ENCODE measurements at regions not wholly inside any gene's neighbourhood (a gene's known extent, or its start where the extent isn't known, plus 50 kb on each side); places are given as distances from the start of the nearest gene placed in this dataset.

GRCh38 chr7:118771672-118772071 is 547.2 kb downstream of the ANKRD7 start:
- H3K27ac ChIP-seq, result no peak overlapping the region
- H3K9me3 ChIP-seq (ENCODE audit: insufficient read depth, low read depth), result no peaks in the 10 kb centered on the region
- H3K27me3 ChIP-seq (ENCODE audit: insufficient read depth, low read depth), result no peaks in the 10 kb centered on the region
- no peaks in the 10 kb centered on the region for H3K79me2 ChIP-seq (ENCODE audit: low read depth)
- H3K4me1 ChIP-seq (replicated peaks; ENCODE audit: insufficient read depth), result no peaks in the 10 kb centered on the region
- no peaks in the 10 kb centered on the region for H3F3A ChIP-seq (ENCODE audit: insufficient read depth, low read depth)
- ChIA-PET POLR2A (ENCODE audit: unreplicated experiment) (no interaction called here), CTCF (no interaction called here)
- no peak overlapping the region for H3K4me2 ChIP-seq
- H3K36me3 ChIP-seq (ENCODE audit: low read depth), result no peaks in the 10 kb centered on the region
- H3K4me3 ChIP-seq, result no peak overlapping the region
- H2AFZ ChIP-seq, result no peak overlapping the region
- H3K9me2 ChIP-seq (ENCODE audit: insufficient read depth), result no peaks in the 10 kb centered on the region
- no peak for DNase-seq
- no TSS peak for BruUV-seq (replicated peaks)
- TF ChIP-seq EZH2 (IDR thresholded peaks at IDR 0.05; ENCODE audit: low read depth) (no peak), CTCF (conservative IDR thresholded peaks at IDR 0.05) (no peak)
- no peaks in the 10 kb centered on the region for H4K20me1 ChIP-seq (ENCODE audit: insufficient read depth)
- intact Hi-C loops (cut with micrococcal nuclease; ENCODE audit: unreplicated experiment), result no loop called here

- intact Hi-C loops (cut with micrococcal nuclease; ENCODE audit: unreplicated experiment), result no loop called here
- Histone ChIP-seq H3K27ac (no peak overlapping the region), H4K20me1 (ENCODE audit: insufficient read depth) (no peaks in the 10 kb centered on the region), H3K4me3 (no peak overlapping the region), H3K9me3 (ENCODE audit: insufficient read depth, low read depth) (no peaks in the 10 kb centered on the region), H3K27me3 (ENCODE audit: insufficient read depth, low read depth) (no peaks in the 10 kb centered on the region), H3F3A (ENCODE audit: insufficient read depth, low read depth) (no peaks in the 10 kb centered on the region), H2AFZ (no peak overlapping the region), H3K9me2 (ENCODE audit: insufficient read depth) (no peaks in the 10 kb centered on the region), H3K36me3 (ENCODE audit: low read depth) (no peaks in the 10 kb centered on the region), H3K4me1 (replicated peaks; ENCODE audit: insufficient read depth) (no peaks in the 10 kb centered on the region), H3K79me2 (ENCODE audit: low read depth) (no peaks in the 10 kb centered on the region), H3K4me2 (no peak overlapping the region)
- TF ChIP-seq EZH2 (IDR thresholded peaks at IDR 0.05; ENCODE audit: low read depth), result no peak
- no peak for TF ChIP-seq CTCF (conservative IDR thresholded peaks at IDR 0.05)
- ChIA-PET CTCF (no interaction called here), POLR2A (ENCODE audit: unreplicated experiment) (no interaction called here)
- BruUV-seq (replicated peaks), result no TSS peak
- DNase-seq, result no peak
Observed at GRCh38 chr7:118777308-118777707, 552.8 kb downstream of the ANKRD7 start.

GRCh38 chr7:118792682-118793081 is 568.2 kb downstream of the ANKRD7 start:
- no peaks in the 10 kb centered on the region for H3F3A ChIP-seq (ENCODE audit: insufficient read depth, low read depth)
- H3K4me3 ChIP-seq, result no peak overlapping the region
- no peaks in the 10 kb centered on the region for H3K4me1 ChIP-seq (replicated peaks; ENCODE audit: insufficient read depth)
- TF ChIP-seq EZH2 (IDR thresholded peaks at IDR 0.05; ENCODE audit: low read depth) (no peak), CTCF (conservative IDR thresholded peaks at IDR 0.05) (no peak)
- no peak overlapping the region for H2AFZ ChIP-seq
- H3K9me3 ChIP-seq (ENCODE audit: insufficient read depth, low read depth), result no peaks in the 10 kb centered on the region
- no peaks in the 10 kb centered on the region for H3K27me3 ChIP-seq (ENCODE audit: insufficient read depth, low read depth)
- H3K79me2 ChIP-seq (ENCODE audit: low read depth), result no peaks in the 10 kb centered on the region
- H3K27ac ChIP-seq, result no peak overlapping the region
- H3K36me3 ChIP-seq (ENCODE audit: low read depth), result no peaks in the 10 kb centered on the region
- no peaks in the 10 kb centered on the region for H4K20me1 ChIP-seq (ENCODE audit: insufficient read depth)
- CTCF ChIA-PET, result no interaction called here
- H3K9me2 ChIP-seq (ENCODE audit: insufficient read depth), result no peaks in the 10 kb centered on the region
- POLR2A ChIA-PET (ENCODE audit: unreplicated experiment), result no interaction called here
- no TSS peak for BruUV-seq (replicated peaks)
- DNase-seq, result no peak
- no peak overlapping the region for H3K4me2 ChIP-seq
- intact Hi-C loops (cut with micrococcal nuclease; ENCODE audit: unreplicated experiment), result no loop called here
